Gastrocnemius medialis (tissue), 4 donors: ENCODE measurements at regions not wholly inside any gene's neighbourhood (a gene's known extent, or its start where the extent isn't known, plus 50 kb on each side); places are given as distances from the start of the nearest gene placed in this dataset.

Experiments used
- POLR2A ChIP-seq, 2 donors: fragments of 450-650 bp; IDR thresholded peaks; one replicate each; pipeline ENCODE4 v1.6.1; 2017; ENCODE audit warnings: antibody characterized with exemption in 2 of 2, mild to moderate bottlenecking in 2 of 2, moderate library complexity in 2 of 2
- TF ChIP-seq, protein P1 (sequence below), 5 experiments: fragments of 450-650 bp in 3 of 5; fragments of 200-600 bp in 2 of 5; sonication (generic) in 2 of 5; IDR thresholded peaks in 4 of 5; conservative IDR thresholded peaks in 1 of 5; 1 replicate in 4 of 5; 2 replicates in 1 of 5; pipeline ENCODE4 v1.5.1; 2016 to 2019; ENCODE audit warnings: antibody characterized with exemption in 5 of 5, mild to moderate bottlenecking in 3 of 5, moderate library complexity in 3 of 5

DNA sequence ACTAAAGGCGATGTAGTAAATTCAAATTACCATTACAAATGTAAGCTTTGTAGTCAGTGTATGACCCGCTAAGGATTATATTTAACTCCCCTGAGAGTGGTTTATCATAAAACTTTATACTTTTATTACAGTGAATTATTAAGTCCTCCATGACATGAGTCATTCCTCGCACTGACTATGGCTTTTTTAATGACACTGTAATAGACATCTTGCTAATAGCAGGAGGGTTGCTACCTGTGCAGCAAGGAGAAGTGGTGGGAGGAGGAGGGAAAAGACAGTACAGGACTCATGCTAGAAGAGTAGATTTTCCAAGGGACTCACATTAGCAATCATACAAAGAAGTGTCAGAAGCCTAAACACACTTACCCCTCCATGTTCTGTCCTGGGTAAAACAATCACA lies 556.1 kb downstream of the BCL11A start:
- TF ChIP-seq, protein P1, sequence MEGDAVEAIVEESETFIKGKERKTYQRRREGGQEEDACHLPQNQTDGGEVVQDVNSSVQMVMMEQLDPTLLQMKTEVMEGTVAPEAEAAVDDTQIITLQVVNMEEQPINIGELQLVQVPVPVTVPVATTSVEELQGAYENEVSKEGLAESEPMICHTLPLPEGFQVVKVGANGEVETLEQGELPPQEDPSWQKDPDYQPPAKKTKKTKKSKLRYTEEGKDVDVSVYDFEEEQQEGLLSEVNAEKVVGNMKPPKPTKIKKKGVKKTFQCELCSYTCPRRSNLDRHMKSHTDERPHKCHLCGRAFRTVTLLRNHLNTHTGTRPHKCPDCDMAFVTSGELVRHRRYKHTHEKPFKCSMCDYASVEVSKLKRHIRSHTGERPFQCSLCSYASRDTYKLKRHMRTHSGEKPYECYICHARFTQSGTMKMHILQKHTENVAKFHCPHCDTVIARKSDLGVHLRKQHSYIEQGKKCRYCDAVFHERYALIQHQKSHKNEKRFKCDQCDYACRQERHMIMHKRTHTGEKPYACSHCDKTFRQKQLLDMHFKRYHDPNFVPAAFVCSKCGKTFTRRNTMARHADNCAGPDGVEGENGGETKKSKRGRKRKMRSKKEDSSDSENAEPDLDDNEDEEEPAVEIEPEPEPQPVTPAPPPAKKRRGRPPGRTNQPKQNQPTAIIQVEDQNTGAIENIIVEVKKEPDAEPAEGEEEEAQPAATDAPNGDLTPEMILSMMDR (IDR thresholded peaks at IDR 0.05 in 4 of 5, conservative IDR thresholded peaks at IDR 0.05 in 1 of 5): no peak
- no peak for TF ChIP-seq POLR2A (IDR thresholded peaks at IDR 0.05)
